ENCODE measurements at regions not wholly inside any gene's neighbourhood (a gene's known extent, or its start where the extent isn't known, plus 50 kb on each side); places are given as distances from the start of the nearest gene placed in this dataset.

DNA sequence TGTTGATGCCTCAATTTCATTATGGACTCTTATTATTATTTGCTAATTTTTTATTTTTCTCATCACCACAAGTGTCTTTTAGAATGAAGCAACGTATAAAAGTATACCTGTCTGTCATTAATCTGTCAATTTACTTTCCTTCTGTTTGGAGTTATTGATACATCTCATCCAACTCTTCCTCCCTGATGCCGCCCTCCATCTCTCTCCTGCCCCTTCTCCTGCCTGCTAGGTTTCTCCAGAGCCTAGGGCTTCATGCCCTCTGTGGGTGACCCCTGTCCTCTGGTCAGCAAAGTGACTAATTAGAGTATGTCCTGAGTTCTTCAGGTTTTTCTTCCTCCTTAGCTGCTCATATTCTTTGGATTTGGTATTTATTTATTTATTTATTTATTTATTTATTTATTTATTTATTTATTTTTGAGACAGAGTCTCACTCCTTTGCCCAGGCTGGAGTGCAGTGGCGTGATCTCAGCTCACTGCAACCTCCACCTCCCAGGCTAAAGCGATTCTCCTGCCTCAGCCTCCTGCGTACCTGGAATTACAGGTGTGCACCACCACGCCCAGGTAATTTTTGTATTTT is 162.5 kb upstream of the MYCN start:
- DNase-seq (ENCODE audit: low spot score in 2 of 2), result no peak
- Histone ChIP-seq H3K27ac (no peak overlapping the region), H3K4me3 (no peak overlapping the region), H3K36me3 (no peaks in the 10 kb centered on the region), H3K27me3 (no peaks in the 10 kb centered on the region), H3K9me3 (no peaks in the 10 kb centered on the region), H3K4me1 (no peaks in the 10 kb centered on the region)
- intact Hi-C loops (cut with DNase I; ENCODE audit: low total_unique reads), result no loop called here
- TF ChIP-seq POLR2A (IDR thresholded peaks at IDR 0.05) (no peak), POLR2AphosphoS5 (IDR thresholded peaks at IDR 0.05) (no peak)
- TF ChIP-seq, protein P1, sequence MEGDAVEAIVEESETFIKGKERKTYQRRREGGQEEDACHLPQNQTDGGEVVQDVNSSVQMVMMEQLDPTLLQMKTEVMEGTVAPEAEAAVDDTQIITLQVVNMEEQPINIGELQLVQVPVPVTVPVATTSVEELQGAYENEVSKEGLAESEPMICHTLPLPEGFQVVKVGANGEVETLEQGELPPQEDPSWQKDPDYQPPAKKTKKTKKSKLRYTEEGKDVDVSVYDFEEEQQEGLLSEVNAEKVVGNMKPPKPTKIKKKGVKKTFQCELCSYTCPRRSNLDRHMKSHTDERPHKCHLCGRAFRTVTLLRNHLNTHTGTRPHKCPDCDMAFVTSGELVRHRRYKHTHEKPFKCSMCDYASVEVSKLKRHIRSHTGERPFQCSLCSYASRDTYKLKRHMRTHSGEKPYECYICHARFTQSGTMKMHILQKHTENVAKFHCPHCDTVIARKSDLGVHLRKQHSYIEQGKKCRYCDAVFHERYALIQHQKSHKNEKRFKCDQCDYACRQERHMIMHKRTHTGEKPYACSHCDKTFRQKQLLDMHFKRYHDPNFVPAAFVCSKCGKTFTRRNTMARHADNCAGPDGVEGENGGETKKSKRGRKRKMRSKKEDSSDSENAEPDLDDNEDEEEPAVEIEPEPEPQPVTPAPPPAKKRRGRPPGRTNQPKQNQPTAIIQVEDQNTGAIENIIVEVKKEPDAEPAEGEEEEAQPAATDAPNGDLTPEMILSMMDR (IDR thresholded peaks at IDR 0.05), result no peak

DNA sequence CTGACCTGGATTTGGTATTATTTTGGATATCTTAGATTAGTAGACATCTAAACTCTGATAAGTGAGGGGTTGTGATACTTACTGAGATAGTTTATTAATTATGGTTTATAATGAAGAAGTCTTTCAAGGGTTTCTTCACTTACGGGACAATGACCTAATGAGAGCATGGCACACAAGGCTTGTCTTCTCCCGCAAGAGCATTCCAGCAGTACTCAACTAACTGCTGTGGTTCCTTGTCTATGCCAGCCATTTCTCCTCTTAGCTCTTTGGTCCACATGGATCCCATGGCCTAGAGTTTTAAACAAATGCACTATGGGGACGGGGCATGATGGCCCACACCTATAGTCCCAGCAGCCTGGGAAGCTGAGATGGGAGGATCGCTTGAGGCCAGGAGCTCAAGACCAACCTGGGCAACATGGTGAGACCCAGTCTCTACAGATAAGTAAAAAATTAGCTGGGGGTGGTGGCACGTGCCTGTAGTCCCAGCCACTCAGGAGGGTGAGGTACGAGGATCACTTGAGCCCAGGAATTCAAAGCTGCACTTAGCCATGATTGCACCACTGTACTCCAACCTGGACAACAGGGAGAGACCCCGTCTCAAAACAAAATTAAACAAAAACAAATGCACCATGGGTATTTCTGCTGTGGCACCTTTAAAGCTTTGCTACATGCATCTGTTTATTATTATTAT is 161.7 kb upstream of the MYCN start:
- no peaks in the 10 kb centered on the region for H3K4me1 ChIP-seq
- H3K27me3 ChIP-seq, result no peaks in the 10 kb centered on the region
- H3K36me3 ChIP-seq, result no peaks in the 10 kb centered on the region
- intact Hi-C loops (cut with DNase I; ENCODE audit: low total_unique reads), result no loop called here
- DNase-seq (ENCODE audit: low spot score in 2 of 2), result no peak
- H3K9me3 ChIP-seq, result no peaks in the 10 kb centered on the region
- H3K4me3 ChIP-seq, result no peak overlapping the region
- no peak for TF ChIP-seq POLR2A (IDR thresholded peaks at IDR 0.05)
- no peak for TF ChIP-seq POLR2AphosphoS5 (IDR thresholded peaks at IDR 0.05)
- TF ChIP-seq, protein P1 (IDR thresholded peaks at IDR 0.05), result no peak
- no peak overlapping the region for H3K27ac ChIP-seq

DNA sequence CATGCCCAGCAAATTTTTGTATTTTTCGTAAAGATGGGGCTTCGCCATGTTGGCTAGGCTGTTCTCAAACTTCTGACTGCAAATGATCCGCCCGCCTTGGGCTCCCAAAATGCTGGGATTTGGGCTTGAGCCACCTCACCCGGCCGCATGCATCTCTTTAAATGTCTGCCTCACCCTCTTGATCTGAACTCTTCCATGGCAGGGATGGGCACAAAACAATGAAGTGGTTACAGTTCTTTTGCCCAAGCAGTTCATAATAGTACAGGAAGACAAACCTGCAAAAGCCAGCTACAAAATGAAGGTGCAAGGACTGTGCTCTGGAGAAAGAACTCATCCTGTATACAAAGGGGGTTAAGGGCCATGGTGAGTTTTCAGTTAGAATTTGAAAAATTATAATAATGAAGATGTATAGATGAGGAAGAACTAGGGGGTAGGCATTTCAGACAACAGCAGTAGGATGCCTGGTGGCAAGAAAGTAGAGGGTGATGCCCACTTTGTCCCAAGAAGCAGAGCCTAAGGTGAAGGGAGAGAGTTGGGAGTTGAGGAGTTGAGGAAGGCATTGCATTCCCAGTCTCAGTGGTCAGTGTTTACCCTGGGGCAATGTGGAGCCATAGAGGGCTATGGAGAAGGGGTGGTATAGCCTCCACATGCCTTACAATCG is 160.8 kb upstream of the MYCN start:
- Histone ChIP-seq H3K9me3 (no peaks in the 10 kb centered on the region), H3K4me3 (no peak overlapping the region), H3K27ac (no peak overlapping the region), H3K27me3 (peaks cover 0 to 8% of the 10 kb centered on the region in 2 donors), H3K36me3 (no peaks in the 10 kb centered on the region), H3K4me1 (no peaks in the 10 kb centered on the region)
- no peak for DNase-seq (ENCODE audit: low spot score in 2 of 2)
- no peak for TF ChIP-seq POLR2AphosphoS5 (IDR thresholded peaks at IDR 0.05)
- intact Hi-C loops (cut with DNase I; ENCODE audit: low total_unique reads), result no loop called here

DNA sequence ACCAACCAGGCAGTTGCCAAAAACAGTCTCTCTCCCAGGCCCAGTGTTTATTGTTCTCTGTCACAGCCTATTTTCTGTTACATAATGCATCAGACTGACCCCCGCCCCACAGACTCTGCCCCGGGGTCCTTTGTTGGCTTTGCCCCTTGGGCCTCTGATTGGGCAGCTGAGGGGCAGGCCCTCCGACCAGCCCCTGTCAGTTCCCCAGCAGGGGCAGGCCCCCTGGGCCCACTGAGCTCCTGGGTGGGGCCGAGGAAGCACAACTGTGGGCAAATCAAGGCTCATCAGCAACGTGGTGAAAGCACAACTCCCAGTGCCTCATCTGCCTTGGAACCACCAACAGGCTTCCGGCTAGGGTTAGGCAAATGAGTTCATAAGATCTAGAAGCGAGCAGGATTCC is 160.1 kb upstream of the MYCN start:
- H3K4me3 ChIP-seq, result no peak overlapping the region
- no peaks in the 10 kb centered on the region for H3K9me3 ChIP-seq
- H3K4me1 ChIP-seq, result no peaks in the 10 kb centered on the region
- intact Hi-C loops (cut with DNase I; ENCODE audit: low total_unique reads), result no loop called here
- H3K27me3 ChIP-seq, result peaks cover 0 to 10% of the 10 kb centered on the region in 2 donors
- no peaks in the 10 kb centered on the region for H3K36me3 ChIP-seq
- H3K27ac ChIP-seq, result no peak overlapping the region
- no peak for TF ChIP-seq POLR2A (IDR thresholded peaks at IDR 0.05)
- TF ChIP-seq, protein P1 (IDR thresholded peaks at IDR 0.05), result no peak
- DNase-seq (ENCODE audit: low spot score in 2 of 2), result no peak

DNA sequence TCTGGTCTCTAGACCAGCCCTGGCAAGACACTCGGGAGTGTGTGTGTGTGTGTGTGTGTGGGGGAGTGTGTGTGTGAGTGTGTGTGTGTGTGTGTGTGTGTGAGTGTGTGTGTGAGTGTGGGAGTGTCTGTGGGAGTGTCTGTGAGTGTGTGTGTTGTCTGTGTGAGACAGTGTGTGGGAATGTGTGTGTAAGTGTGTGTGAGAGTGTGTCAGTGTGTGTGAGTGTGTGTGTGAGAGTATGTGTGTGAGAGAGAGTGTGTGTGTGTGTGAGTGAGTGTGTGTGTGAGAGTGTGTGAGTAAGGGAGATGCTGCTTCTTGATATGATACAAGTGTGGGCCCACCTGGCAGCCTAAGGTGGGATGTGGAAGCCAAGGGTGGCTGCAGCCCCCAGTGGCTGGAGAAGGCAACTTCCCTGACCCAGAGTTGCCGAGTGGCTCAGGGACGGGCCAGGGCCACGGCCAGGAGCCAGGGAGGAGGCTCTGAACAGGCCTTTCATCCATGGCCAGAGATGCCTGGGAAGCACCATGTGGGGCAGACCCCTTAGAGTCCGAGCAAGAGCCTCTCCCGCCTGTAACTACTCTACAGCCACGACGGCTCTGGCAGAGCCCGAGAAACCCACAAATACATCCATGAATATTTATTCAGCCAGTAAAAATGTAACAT is 159.3 kb upstream of the MYCN start:
- intact Hi-C loops (cut with DNase I; ENCODE audit: low total_unique reads), result no loop called here
- H3K36me3 ChIP-seq, result no peaks in the 10 kb centered on the region

More for the DNA sequence above, 159.3 kb upstream of the MYCN start:
- Histone ChIP-seq H3K4me1 (no peaks in the 10 kb centered on the region), H3K27ac (no peak overlapping the region), H3K4me3 (no peak overlapping the region), H3K9me3 (no peaks in the 10 kb centered on the region), H3K27me3 (peaks cover 0 to 10% of the 10 kb centered on the region in 2 donors)
- DNase-seq (ENCODE audit: low spot score in 2 of 2), result no peak
- no peak for TF ChIP-seq POLR2AphosphoS5 (IDR thresholded peaks at IDR 0.05)
- TF ChIP-seq, protein P1 (IDR thresholded peaks at IDR 0.05), result no peak
- no peak for TF ChIP-seq POLR2A (IDR thresholded peaks at IDR 0.05)
